OCI-LY7 (cell line): ENCODE measurements at regions not wholly inside any gene's neighbourhood (a gene's known extent, or its start where the extent isn't known, plus 50 kb on each side); places are given as distances from the start of the nearest gene placed in this dataset.

ENCODE experiments used
- BruUV-seq: library from RNA; stranded (reverse); fragments of 400-500 nt; replicated peaks from 2 replicates; lab custom pipeline; 2021; lab: Mats Ljungman, UMichigan
- CTCF ChIA-PET: fragments of 300-600 bp; sonication (Branson Sonifier 250); formaldehyde crosslinking; loops from one replicate; lab custom pipeline; 2022; ENCODE audit warnings: antibody characterized with exemption; ENCODE audit not compliant: unreplicated experiment; lab: Charles Lee
- POLR2A ChIA-PET: fragments of 300-600 bp; sonication (Branson Sonifier 250); formaldehyde crosslinking; loops from one replicate; lab custom pipeline; 2022; ENCODE audit warnings: antibody characterized with exemption; lab: Charles Lee
- DNase-seq: peaks from one replicate; pipeline ENCODE4 v3.0.0-alpha.2; 2015; ENCODE audit warnings: low spot score
- H2AFZ ChIP-seq: fragments of 200-600 bp; sonication (generic), shearing (Covaris generic); 2 replicates; pipeline ENCODE4 v1.6.1; 2014; ENCODE audit warnings: mild to moderate bottlenecking, antibody characterized with exemption, low read length, moderate library complexity
- H3K27ac ChIP-seq: fragments of 200-600 bp; sonication (generic); 2 replicates; pipeline ENCODE4 v1.5.1; 2014; ENCODE audit warnings: mixed run types, low read depth, mild to moderate bottlenecking, moderate library complexity, low read length, inconsistent platforms; ENCODE audit not compliant: poor library complexity, severe bottlenecking
- H3K36me3 ChIP-seq: fragments of 200-600 bp; sonication (generic); 2 replicates; pipeline ENCODE4 v1.6.1; 2014; ENCODE audit warnings: mild to moderate bottlenecking, antibody characterized with exemption, low read length, moderate library complexity, mixed read lengths; ENCODE audit not compliant: insufficient read depth
- H3K4me1 ChIP-seq: fragments of 200-600 bp; sonication (generic); 2 replicates; pipeline ENCODE4 v1.5.1; 2014; ENCODE audit warnings: mild to moderate bottlenecking, low read length; ENCODE audit not compliant: insufficient read depth, poor library complexity, severe bottlenecking
- H3K4me2 ChIP-seq: fragments of 200-600 bp; sonication (generic); 2 replicates; pipeline ENCODE4 v1.6.1; 2014; ENCODE audit warnings: mild to moderate bottlenecking, low read length
- H3K4me3 ChIP-seq: fragments of 200-600 bp; sonication (generic); 2 replicates; pipeline ENCODE4 v1.5.1; 2014; ENCODE audit warnings: mild to moderate bottlenecking, low read depth, low read length; ENCODE audit not compliant: poor library complexity, severe bottlenecking
- H3K79me2 ChIP-seq: fragments of 200-600 bp; sonication (generic); 2 replicates; pipeline ENCODE4 v1.6.1; 2016; ENCODE audit warnings: low read depth, mild to moderate bottlenecking, low read length, moderate library complexity, mixed read lengths; ENCODE audit not compliant: insufficient read depth
- H3K9me2 ChIP-seq: fragments of 200-600 bp; sonication (generic); 2 replicates; pipeline ENCODE4 v1.6.1; 2016; ENCODE audit warnings: mild to moderate bottlenecking, low read length, mixed read lengths; ENCODE audit not compliant: insufficient read depth
- H3K9me3 ChIP-seq: fragments of 200-600 bp; sonication (generic); 2 replicates; pipeline ENCODE4 v1.6.1; 2014; ENCODE audit warnings: mild to moderate bottlenecking, mixed run types, low read length, mixed read lengths
- H4K20me1 ChIP-seq: fragments of 200-600 bp; sonication (generic); 2 replicates; pipeline ENCODE4 v1.6.1; 2014; ENCODE audit warnings: mild to moderate bottlenecking, antibody characterized with exemption, low read length, moderate library complexity, mixed read lengths; ENCODE audit not compliant: insufficient read depth
- EZH2phosphoT487 ChIP-seq: fragments of 200-600 bp; sonication (generic); IDR thresholded peaks from 2 replicates; pipeline ENCODE4 v1.6.1; 2018; ENCODE audit warnings: low read depth, borderline replicate concordance, mild to moderate bottlenecking, mixed run types, antibody characterized with exemption, low read length, moderate library complexity, mixed read lengths
- intact Hi-C: fragments of 100-400 bp; cut with micrococcal nuclease; formaldehyde crosslinking; loops from one replicate; pipeline ENCODE4 v1.10.0; 2022; ENCODE audit not compliant: unreplicated experiment
- TF ChIP-seq, protein P1 (sequence below): fragments of 200-600 bp; sonication (generic); conservative IDR thresholded peaks from 2 replicates; pipeline ENCODE4 v1.5.1; 2014; ENCODE audit warnings: mild to moderate bottlenecking, antibody characterized with exemption, low read length, moderate library complexity, mixed read lengths

DNA sequence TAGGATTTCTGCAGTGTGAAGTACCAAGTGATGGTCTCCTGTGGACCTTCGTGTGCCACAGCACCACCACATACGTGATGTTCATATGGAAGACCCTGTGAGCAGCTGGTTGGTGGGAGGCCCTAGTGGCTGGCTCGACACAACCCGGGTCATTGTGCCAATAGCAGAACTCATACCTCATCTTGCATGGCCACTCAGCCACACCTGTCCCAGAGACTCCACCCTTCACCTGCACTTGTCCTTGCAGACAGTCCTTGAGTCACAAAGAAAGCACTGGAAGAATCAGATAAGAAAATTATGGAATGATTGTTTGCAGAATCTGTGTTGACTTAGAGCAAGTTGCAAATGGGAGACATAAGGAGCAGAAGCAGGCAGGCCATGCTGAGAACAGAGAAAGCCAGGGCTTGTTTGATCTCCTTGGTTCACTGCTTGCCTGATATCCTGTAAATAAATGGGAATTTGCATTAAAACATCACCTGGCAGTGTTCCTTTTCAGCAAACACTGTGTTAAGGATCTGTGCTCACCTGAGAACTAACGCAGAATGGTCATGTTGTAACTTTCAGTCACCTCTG lies 307.7 kb downstream of the SIPA1L2 start:
- BruUV-seq, result no TSS peak
- H3K27ac ChIP-seq, result no peak overlapping the region
- H3K4me1 ChIP-seq, result no peaks in the 10 kb centered on the region
- no peaks in the 10 kb centered on the region for H4K20me1 ChIP-seq
- H3K4me3 ChIP-seq, result no peak overlapping the region
- POLR2A ChIA-PET, result no interaction called here
- H3K79me2 ChIP-seq, result no peaks in the 10 kb centered on the region
- TF ChIP-seq EZH2phosphoT487, result no peak
- TF ChIP-seq, protein P1, sequence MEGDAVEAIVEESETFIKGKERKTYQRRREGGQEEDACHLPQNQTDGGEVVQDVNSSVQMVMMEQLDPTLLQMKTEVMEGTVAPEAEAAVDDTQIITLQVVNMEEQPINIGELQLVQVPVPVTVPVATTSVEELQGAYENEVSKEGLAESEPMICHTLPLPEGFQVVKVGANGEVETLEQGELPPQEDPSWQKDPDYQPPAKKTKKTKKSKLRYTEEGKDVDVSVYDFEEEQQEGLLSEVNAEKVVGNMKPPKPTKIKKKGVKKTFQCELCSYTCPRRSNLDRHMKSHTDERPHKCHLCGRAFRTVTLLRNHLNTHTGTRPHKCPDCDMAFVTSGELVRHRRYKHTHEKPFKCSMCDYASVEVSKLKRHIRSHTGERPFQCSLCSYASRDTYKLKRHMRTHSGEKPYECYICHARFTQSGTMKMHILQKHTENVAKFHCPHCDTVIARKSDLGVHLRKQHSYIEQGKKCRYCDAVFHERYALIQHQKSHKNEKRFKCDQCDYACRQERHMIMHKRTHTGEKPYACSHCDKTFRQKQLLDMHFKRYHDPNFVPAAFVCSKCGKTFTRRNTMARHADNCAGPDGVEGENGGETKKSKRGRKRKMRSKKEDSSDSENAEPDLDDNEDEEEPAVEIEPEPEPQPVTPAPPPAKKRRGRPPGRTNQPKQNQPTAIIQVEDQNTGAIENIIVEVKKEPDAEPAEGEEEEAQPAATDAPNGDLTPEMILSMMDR, result no peak
- CTCF ChIA-PET, result no interaction called here
- DNase-seq, result no peak
- intact Hi-C loops, result no loop called here
- H3K4me2 ChIP-seq, result no peak overlapping the region
- H2AFZ ChIP-seq, result no peak overlapping the region
- H3K9me3 ChIP-seq, result no peaks in the 10 kb centered on the region
- no peaks in the 10 kb centered on the region; the same call in 1 of the 2 replicates for H3K9me2 ChIP-seq
- no peaks in the 10 kb centered on the region for H3K36me3 ChIP-seq

DNA sequence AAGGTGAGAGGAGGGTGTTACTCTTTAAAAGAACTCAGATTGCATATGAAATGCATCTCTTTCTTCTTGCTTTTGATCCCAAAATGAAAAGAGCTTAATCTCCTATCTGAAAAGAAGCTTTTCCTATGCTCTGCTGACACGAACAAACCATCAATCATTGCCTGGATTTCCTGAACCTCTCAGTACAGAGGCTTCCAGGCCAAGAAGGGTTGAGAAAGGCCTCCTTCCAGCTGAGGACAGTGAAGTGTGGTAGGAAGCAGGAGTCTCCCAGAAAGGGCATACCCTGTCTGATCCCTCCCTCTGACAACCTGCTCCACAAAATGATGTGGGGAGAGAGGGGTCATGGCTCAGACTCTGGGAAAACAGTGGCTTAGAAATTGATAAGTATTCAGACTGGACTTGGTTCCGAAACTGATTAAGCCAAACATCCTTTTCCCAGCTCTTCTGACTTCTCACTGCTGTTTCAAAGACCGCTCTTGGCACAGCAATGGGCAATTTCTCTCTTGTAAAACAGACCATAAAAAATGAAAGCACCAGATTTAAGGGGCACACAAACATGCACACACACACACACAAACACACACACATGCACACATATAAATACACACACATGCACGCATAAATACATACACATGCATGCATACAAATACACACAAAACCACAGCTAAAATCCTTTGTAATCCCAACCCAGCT lies 310.3 kb downstream of the SIPA1L2 start:
- Histone ChIP-seq H3K4me3 (no peak overlapping the region), H3K79me2 (no peaks in the 10 kb centered on the region)
- POLR2A ChIA-PET, result interaction anchor here (0.6 kb wide), 1 partner anchor 20 kb away, joined by 3 read pairs; no protein-coding TSS in a partner anchor

More for the DNA sequence above, 310.3 kb downstream of the SIPA1L2 start:
- no peaks in the 10 kb centered on the region for H3K9me2 ChIP-seq
- no peaks in the 10 kb centered on the region for H4K20me1 ChIP-seq
- TF ChIP-seq EZH2phosphoT487, result no peak
- TF ChIP-seq, protein P1, result no peak
- CTCF ChIA-PET, result no interaction called here
- H3K4me2 ChIP-seq, result no peak overlapping the region
- BruUV-seq, result no TSS peak
- intact Hi-C loops, result no loop called here
- no peak overlapping the region for H2AFZ ChIP-seq
- no peaks in the 10 kb centered on the region for H3K4me1 ChIP-seq
- no peaks in the 10 kb centered on the region for H3K36me3 ChIP-seq
- H3K27ac ChIP-seq, result no peak overlapping the region
- no peak for DNase-seq
- no peaks in the 10 kb centered on the region for H3K9me3 ChIP-seq
